ENCODE measurements at regions not wholly inside any gene's neighbourhood (a gene's known extent, or its start where the extent isn't known, plus 50 kb on each side); places are given as distances from the start of the nearest gene placed in this dataset.

DNA sequence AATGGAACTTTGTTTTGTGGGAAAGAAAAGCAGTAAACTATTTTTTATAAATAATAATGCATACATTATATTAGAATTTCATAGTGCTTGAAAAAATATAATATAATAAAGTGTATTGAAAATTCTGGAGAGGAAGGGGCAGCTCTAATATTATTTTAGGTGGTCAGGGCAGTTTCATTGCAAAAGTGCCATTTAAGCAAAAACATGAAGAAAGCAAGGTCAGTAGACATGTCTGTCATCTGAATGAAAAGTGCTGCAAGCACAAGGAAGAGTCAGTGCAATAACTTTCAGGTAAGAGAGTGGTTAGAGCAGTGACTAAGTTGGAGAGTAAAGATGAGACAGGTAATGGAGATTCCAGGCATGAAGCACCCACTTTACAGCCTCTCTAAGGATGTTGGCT is 435.6 kb upstream of the REG3G start:
- H4K8ac ChIP-seq (replicated peaks; ENCODE audit: insufficient read length, low read depth, low read length), result no peak overlapping the region
- no peaks in the 10 kb centered on the region for H3K23me2 ChIP-seq (ENCODE audit: insufficient read length, low read depth, low read length, poor library complexity, severe bottlenecking)
- H2BK120ac ChIP-seq (ENCODE audit: low read depth, low read length, poor library complexity, severe bottlenecking), result no peak overlapping the region
- no peak overlapping the region for H4K5ac ChIP-seq (ENCODE audit: insufficient read length, low read depth, low read length)
- no peak overlapping the region for H3K9ac ChIP-seq (ENCODE audit: extremely low read depth, insufficient read length, low read length)
- H3K79me2 ChIP-seq (ENCODE audit: insufficient read depth, low read length), result no peaks in the 10 kb centered on the region
- H2BK20ac ChIP-seq (ENCODE audit: low read depth, low read length, poor library complexity, severe bottlenecking), result no peak overlapping the region
- TF ChIP-seq, protein P1, sequence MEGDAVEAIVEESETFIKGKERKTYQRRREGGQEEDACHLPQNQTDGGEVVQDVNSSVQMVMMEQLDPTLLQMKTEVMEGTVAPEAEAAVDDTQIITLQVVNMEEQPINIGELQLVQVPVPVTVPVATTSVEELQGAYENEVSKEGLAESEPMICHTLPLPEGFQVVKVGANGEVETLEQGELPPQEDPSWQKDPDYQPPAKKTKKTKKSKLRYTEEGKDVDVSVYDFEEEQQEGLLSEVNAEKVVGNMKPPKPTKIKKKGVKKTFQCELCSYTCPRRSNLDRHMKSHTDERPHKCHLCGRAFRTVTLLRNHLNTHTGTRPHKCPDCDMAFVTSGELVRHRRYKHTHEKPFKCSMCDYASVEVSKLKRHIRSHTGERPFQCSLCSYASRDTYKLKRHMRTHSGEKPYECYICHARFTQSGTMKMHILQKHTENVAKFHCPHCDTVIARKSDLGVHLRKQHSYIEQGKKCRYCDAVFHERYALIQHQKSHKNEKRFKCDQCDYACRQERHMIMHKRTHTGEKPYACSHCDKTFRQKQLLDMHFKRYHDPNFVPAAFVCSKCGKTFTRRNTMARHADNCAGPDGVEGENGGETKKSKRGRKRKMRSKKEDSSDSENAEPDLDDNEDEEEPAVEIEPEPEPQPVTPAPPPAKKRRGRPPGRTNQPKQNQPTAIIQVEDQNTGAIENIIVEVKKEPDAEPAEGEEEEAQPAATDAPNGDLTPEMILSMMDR (conservative IDR thresholded peaks at IDR 0.05), result no peak
- H3K36me3 Mint-ChIP-seq (ENCODE audit: insufficient read depth in 1 of 3, low read depth in 3 of 3), result no peaks in the 10 kb centered on the region
- H3K79me1 ChIP-seq (ENCODE audit: insufficient read depth, low read depth, low read length, poor library complexity, severe bottlenecking), result no peaks in the 10 kb centered on the region
- no peak overlapping the region for H3K4ac ChIP-seq (ENCODE audit: low read depth, low read length)
- no peaks in the 10 kb centered on the region for H4K20me1 ChIP-seq (ENCODE audit: control insufficient read depth, insufficient read depth, insufficient read length)
- H3K14ac ChIP-seq (ENCODE audit: insufficient read depth, low read length), result no peak overlapping the region
- 0 out of 4 replicates have a peak, but pooled peaks cover 0 to 3% of the 10 kb centered on the region in 2 experiments for H3K4me1 Mint-ChIP-seq
- no peaks in the 10 kb centered on the region for H3K9me3 ChIP-seq (ENCODE audit: control insufficient read depth, low read depth, low read length)
- no peak overlapping the region for H3T11ph ChIP-seq (ENCODE audit: low read length)
- H3K27ac Mint-ChIP-seq, result no peak overlapping the region
- H3K4me1 ChIP-seq (ENCODE audit: insufficient read depth, low read length), result no peaks in the 10 kb centered on the region
- DNase-seq, result no peak
- H3K4me3 Mint-ChIP-seq, result no peak overlapping the region
- H3K9me3 Mint-ChIP-seq, result no peaks in the 10 kb centered on the region
- H3K4me2 ChIP-seq (ENCODE audit: insufficient read depth, insufficient read length, low read length), result no peak overlapping the region
- H2BK15ac ChIP-seq (ENCODE audit: low read depth, low read length), result no peak overlapping the region
- no peak overlapping the region for H4K91ac ChIP-seq (ENCODE audit: insufficient read length, low read depth, low read length)
- no peak overlapping the region for H2BK12ac ChIP-seq (ENCODE audit: insufficient read length, low read depth, low read length)
- H2BK5ac ChIP-seq (ENCODE audit: insufficient read length, low read length), result no peak overlapping the region
- no peak overlapping the region for H3K23ac ChIP-seq (ENCODE audit: insufficient read length, low read depth, low read length)
- H3K18ac ChIP-seq (ENCODE audit: insufficient read length, low read depth, low read length), result no peak overlapping the region
- H3K27me3 ChIP-seq (ENCODE audit: insufficient read depth, low read length), result no peaks in the 10 kb centered on the region
- H3K27ac ChIP-seq (ENCODE audit: insufficient read length, low read depth, low read length), result no peak overlapping the region
- H2AFZ ChIP-seq (ENCODE audit: low read length), result no peak overlapping the region
- H3K56ac ChIP-seq (ENCODE audit: insufficient read length, low read depth, low read length), result no peak overlapping the region
- H3K27me3 Mint-ChIP-seq (ENCODE audit: low read depth), result no peaks in the 10 kb centered on the region
- no peak overlapping the region for H2AK5ac ChIP-seq (ENCODE audit: insufficient read length, low read length)

All from H9 (cell line).